DOHH2 (cell line): ENCODE measurements at regions not wholly inside any gene's neighbourhood (a gene's known extent, or its start where the extent isn't known, plus 50 kb on each side); places are given as distances from the start of the nearest gene placed in this dataset.

ENCODE experiments used
- CTCF ChIP-seq: fragments of 200-600 bp; sonication (generic); IDR thresholded peaks from one replicate; pipeline ENCODE4 v1.5.1; 2014; ENCODE audit warnings: antibody characterized with exemption, mild to moderate bottlenecking, low read depth, low read length; ENCODE audit not compliant: poor library complexity, severe bottlenecking
- EZH2phosphoT487 ChIP-seq: fragments of 200-600 bp; sonication (generic); IDR thresholded peaks from 2 replicates; pipeline ENCODE4 v1.6.1; 2017; ENCODE audit warnings: borderline replicate concordance, mild to moderate bottlenecking, antibody characterized with exemption, low read length, moderate library complexity, mixed read lengths

- TF ChIP-seq CTCF (no peak), EZH2phosphoT487 (no peak)
Observed at GRCh38 chr5:171639966-171640365, 145.7 kb upstream of the SMIM23 start.
